Neuronal stem cell (in vitro differentiated cells): ENCODE measurements at regions not wholly inside any gene's neighbourhood (a gene's known extent, or its start where the extent isn't known, plus 50 kb on each side); places are given as distances from the start of the nearest gene placed in this dataset.

Experiments used
- DNase-seq: peaks from one replicate; pipeline ENCODE4 v3.0.0-alpha.2; 2013; ENCODE audit warnings: low spot score
- H2AFZ ChIP-seq: one replicate; pipeline ENCODE4 v1.6.1; 2013; ENCODE audit warnings: mild to moderate bottlenecking, low read length, inconsistent platforms
- H2AK5ac ChIP-seq: 2 replicates; pipeline ENCODE4 v1.6.1; 2013; ENCODE audit warnings: low read depth, mild to moderate bottlenecking, inconsistent platforms, low read length, moderate library complexity, mixed read lengths
- H2BK120ac ChIP-seq: 2 replicates; pipeline ENCODE4 v1.6.1; 2013; ENCODE audit warnings: low read depth, mild to moderate bottlenecking, inconsistent platforms, low read length, moderate library complexity, mixed read lengths
- H2BK12ac ChIP-seq: one replicate; pipeline ENCODE4 v1.6.1; 2013; ENCODE audit warnings: low read length, inconsistent platforms
- H2BK15ac ChIP-seq: 2 replicates; pipeline ENCODE4 v1.6.1; 2013; ENCODE audit warnings: mild to moderate bottlenecking, low read length, inconsistent platforms, mixed read lengths
- H2BK5ac ChIP-seq: one replicate; pipeline ENCODE4 v1.6.1; 2013; ENCODE audit warnings: inconsistent platforms, mild to moderate bottlenecking, low read length, moderate library complexity
- H3K14ac ChIP-seq: one replicate; pipeline ENCODE4 v1.6.1; 2013; ENCODE audit warnings: low read length, inconsistent platforms
- H3K18ac ChIP-seq: 2 replicates; pipeline ENCODE4 v1.6.1; 2013; ENCODE audit warnings: low read length, inconsistent platforms
- H3K23ac ChIP-seq: 2 replicates; pipeline ENCODE4 v1.6.1; 2013; ENCODE audit warnings: low read depth, mild to moderate bottlenecking, mixed read lengths, low read length, inconsistent platforms; ENCODE audit not compliant: poor library complexity
- H3K27ac ChIP-seq: replicated peaks from 3 replicates; pipeline ENCODE4 v1.5.1; 2013; ENCODE audit warnings: low read length, inconsistent platforms
- H3K27me3 ChIP-seq, 3 experiments: 2 replicates each; pipeline ENCODE4 v1.6.1; 2013; ENCODE audit warnings: low read length in 3 of 3, mild to moderate bottlenecking in 2 of 3, inconsistent platforms in 1 of 3, low read depth in 1 of 3, mixed read lengths in 1 of 3, moderate library complexity in 1 of 3; ENCODE audit not compliant: control insufficient read depth in 3 of 3, insufficient read depth in 3 of 3
- H3K36me3 ChIP-seq, 2 donors: replicated peaks in 1 of 2; 2 replicates each; pipeline ENCODE4 v1.6.1; 2013; ENCODE audit warnings: low read length in 2 of 2; ENCODE audit not compliant: control insufficient read depth in 2 of 2, insufficient read depth in 2 of 2
- H3K4ac ChIP-seq: 2 replicates; pipeline ENCODE4 v1.6.1; 2013; ENCODE audit warnings: inconsistent platforms, mild to moderate bottlenecking, low read length, moderate library complexity
- H3K4me1 ChIP-seq, 2 donors: 1 replicate in 1 of 2; 2 replicates in 1 of 2; pipeline ENCODE4 v1.6.1; 2013; ENCODE audit warnings: low read length in 2 of 2, low read depth in 1 of 2; ENCODE audit not compliant: control insufficient read depth in 2 of 2, insufficient read depth in 1 of 2
- H3K4me2 ChIP-seq: one replicate; pipeline ENCODE4 v1.6.1; 2013; ENCODE audit warnings: mild to moderate bottlenecking, low read length, inconsistent platforms; ENCODE audit not compliant: insufficient read depth, poor library complexity, severe bottlenecking
- H3K4me3 ChIP-seq, 2 donors: 2 replicates each; pipeline ENCODE4 v1.5.1; 2013; ENCODE audit warnings: low read length in 2 of 2, mild to moderate bottlenecking in 2 of 2, inconsistent platforms in 1 of 2, moderate library complexity in 1 of 2
- H3K79me1 ChIP-seq: one replicate; pipeline ENCODE4 v1.6.1; 2013; ENCODE audit warnings: low read depth, mild to moderate bottlenecking, inconsistent platforms, low read length, moderate library complexity
- H3K9ac ChIP-seq: one replicate; pipeline ENCODE4 v1.6.1; 2013; ENCODE audit warnings: mild to moderate bottlenecking, low read depth, low read length, inconsistent platforms; ENCODE audit not compliant: poor library complexity
- H3K9me3 ChIP-seq, 2 donors: replicated peaks in 1 of 2; 2 replicates each; pipeline versions ENCODE3 to v1.6.1; 2013; ENCODE audit warnings: low read length in 2 of 2, mild to moderate bottlenecking in 2 of 2, inconsistent platforms in 1 of 2, low read depth in 1 of 2, mixed read lengths in 1 of 2, moderate library complexity in 1 of 2; ENCODE audit not compliant: control insufficient read depth in 2 of 2, insufficient read depth in 1 of 2
- H4K8ac ChIP-seq: one replicate; pipeline ENCODE4 v1.6.1; 2013; ENCODE audit warnings: low read depth, mild to moderate bottlenecking, inconsistent platforms, low read length, moderate library complexity
- H4K91ac ChIP-seq: one replicate; pipeline ENCODE4 v1.6.1; 2013; ENCODE audit warnings: low read length, low read depth, mild to moderate bottlenecking, inconsistent platforms; ENCODE audit not compliant: poor library complexity
- WGBS, 2 donors: extraction: QIAGEN DNeasy Blood & Tissue Kit; methylation state at CpG; one replicate each; pipeline ENCODE4 v1.1.7; 2013; ENCODE audit warnings: missing lambda C conversion rate in 2 of 2, mixed read lengths in 1 of 2; ENCODE audit not compliant: insufficient read length in 2 of 2, insufficient replicate concordance in 1 of 2; ENCODE audit errors: extremely low coverage in 2 of 2; 5-methylcytosine and 5-hydroxymethylcytosine counted together

DNA sequence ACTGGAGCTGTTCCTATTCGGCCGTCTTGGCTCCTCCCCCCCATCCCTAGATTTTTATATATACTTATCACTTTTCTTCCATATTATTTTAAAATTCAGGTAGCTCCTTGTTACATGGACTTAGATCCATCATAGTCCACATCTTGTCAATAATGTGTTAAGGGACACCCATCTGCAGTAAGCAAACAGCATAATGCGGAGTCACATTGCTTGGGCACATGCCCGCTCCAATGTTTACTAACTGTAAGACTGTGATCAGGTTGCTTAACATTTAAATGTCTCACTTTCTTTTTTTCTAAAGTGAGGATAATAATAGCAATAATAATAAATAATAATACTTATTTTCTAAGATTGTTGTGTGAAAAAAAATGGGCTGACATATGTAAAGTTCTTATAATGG lies 303.2 kb upstream of the SOX14 start:
- Histone ChIP-seq H3K9ac (no peak overlapping the region), H2AFZ (no peak overlapping the region), H3K36me3 (no peaks in the 10 kb centered on the region), H2BK120ac (no peak overlapping the region), H2BK15ac (no peak overlapping the region), H3K4ac (no peak overlapping the region), H3K4me3 (no peak overlapping the region), H2BK12ac (no peak overlapping the region), H3K23ac (no peak overlapping the region), H3K27ac (no peak overlapping the region), H3K4me1 (no peaks in the 10 kb centered on the region), H3K27me3 (no peaks in the 10 kb centered on the region), H3K14ac (no peak overlapping the region), H3K9me3 (no peaks in the 10 kb centered on the region), H3K18ac (no peak overlapping the region), H3K79me1 (no peaks in the 10 kb centered on the region), H3K4me2 (no peak overlapping the region), H2AK5ac (no peak overlapping the region), H4K91ac (no peak overlapping the region), H4K8ac (no peak overlapping the region), H2BK5ac (no peak overlapping the region)
- WGBS, 2 donors, result no CpG with 5 or more reads among the region's 4 CpGs
- no peak for DNase-seq

DNA sequence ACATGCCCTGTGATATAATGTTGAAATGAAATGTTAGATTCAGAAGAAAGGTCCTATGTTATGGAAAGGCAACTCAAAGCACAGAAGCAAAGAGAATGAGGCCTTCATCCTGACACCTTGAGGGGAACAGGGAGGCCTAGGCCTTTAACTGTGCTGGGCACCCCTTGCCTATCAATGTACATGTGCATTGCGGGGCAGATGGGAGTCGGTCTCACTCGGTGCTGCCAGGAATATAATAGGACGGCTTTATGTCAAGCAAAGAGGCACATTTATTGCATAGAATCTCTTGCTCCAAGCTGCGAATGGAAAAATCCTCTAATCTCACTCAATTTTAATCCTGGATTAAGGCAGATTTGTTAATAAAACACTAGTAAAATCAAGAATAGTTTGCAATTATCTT lies 301.0 kb upstream of the SOX14 start:
- H4K91ac ChIP-seq, result no peak overlapping the region
- H4K8ac ChIP-seq, result no peak overlapping the region
- no peaks in the 10 kb centered on the region for H3K9me3 ChIP-seq
- no peak overlapping the region for H2BK5ac ChIP-seq
- H3K23ac ChIP-seq, result no peak overlapping the region
- no peak overlapping the region for H2BK12ac ChIP-seq
- no peak overlapping the region for H2BK15ac ChIP-seq
- H3K27ac ChIP-seq, result no peak overlapping the region
- no peak overlapping the region for H3K9ac ChIP-seq
- no peaks in the 10 kb centered on the region for H3K79me1 ChIP-seq
- no peak overlapping the region for H2BK120ac ChIP-seq
- no peak overlapping the region for H2AFZ ChIP-seq
- no CpG with 5 or more reads among the region's 5 CpGs for WGBS, 2 donors
- no peak overlapping the region for H3K18ac ChIP-seq
- H3K4me3 ChIP-seq, result no peak overlapping the region
- DNase-seq, result no peak
- H3K4me1 ChIP-seq, result no peaks in the 10 kb centered on the region
- H3K27me3 ChIP-seq, result no peaks in the 10 kb centered on the region
- no peak overlapping the region for H3K4ac ChIP-seq
- H2AK5ac ChIP-seq, result no peak overlapping the region
- H3K36me3 ChIP-seq, result no peaks in the 10 kb centered on the region
- H3K4me2 ChIP-seq, result no peak overlapping the region
- no peak overlapping the region for H3K14ac ChIP-seq

DNA sequence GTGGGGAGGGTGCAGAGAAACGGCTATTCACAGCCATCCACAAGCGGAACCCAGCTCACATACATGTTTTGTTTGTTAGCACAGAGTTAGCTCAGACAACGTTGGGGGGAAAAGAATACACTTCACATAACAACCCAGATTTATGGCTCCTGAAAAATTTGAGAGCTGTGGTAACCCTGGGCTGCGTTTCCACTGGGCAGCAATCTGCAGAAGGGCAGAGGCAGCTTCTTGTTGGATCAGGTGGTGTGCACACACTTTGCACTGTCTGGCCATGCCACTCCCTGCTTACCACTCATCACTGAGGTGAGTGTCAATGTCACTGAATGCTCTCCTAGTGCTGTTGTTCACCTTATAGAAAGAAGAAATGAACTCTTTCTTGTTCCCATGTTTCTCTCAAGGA lies 299.8 kb upstream of the SOX14 start:
- Histone ChIP-seq H3K4ac (no peak overlapping the region), H2BK15ac (no peak overlapping the region), H3K4me2 (no peak overlapping the region), H2BK120ac (no peak overlapping the region), H2BK5ac (no peak overlapping the region), H2BK12ac (no peak overlapping the region), H3K14ac (no peak overlapping the region), H2AFZ (no peak overlapping the region), H4K91ac (no peak overlapping the region), H2AK5ac (no peak overlapping the region), H3K23ac (no peak overlapping the region), H3K79me1 (no peaks in the 10 kb centered on the region), H3K36me3 (no peaks in the 10 kb centered on the region), H3K27ac (no peak overlapping the region), H3K9ac (no peak overlapping the region), H3K27me3 (no peaks in the 10 kb centered on the region), H3K9me3 (no peaks in the 10 kb centered on the region), H3K4me3 (no peak overlapping the region), H3K4me1 (peaks cover 0 to 3% of the 10 kb centered on the region in 2 donors), H4K8ac (no peak overlapping the region), H3K18ac (no peak overlapping the region)
- DNase-seq, result no peak
- WGBS, 2 donors, result no CpG with 5 or more reads among the region's 4 CpGs

DNA sequence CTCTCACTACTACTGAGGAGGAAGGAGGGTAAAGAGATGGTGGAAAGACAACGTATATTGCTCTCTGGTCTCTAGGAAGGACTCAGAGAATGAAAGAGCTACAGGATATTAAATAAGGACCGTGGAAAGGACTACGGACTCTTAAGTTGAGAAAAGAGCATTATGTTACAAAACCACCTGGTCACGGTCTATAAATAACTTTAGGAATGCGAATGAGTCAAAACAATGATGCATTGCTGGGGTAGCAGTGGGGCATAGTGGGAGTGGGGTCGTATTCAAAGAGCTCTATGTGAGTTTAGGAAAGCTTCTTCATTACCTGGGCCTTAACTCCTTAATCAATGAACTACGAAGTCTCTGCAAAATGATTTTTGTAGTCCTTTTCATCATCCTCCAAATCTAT lies 295.7 kb upstream of the SOX14 start:
- Histone ChIP-seq H2AFZ (no peak overlapping the region), H4K8ac (no peak overlapping the region), H4K91ac (no peak overlapping the region), H3K9ac (no peak overlapping the region), H2BK15ac (no peak overlapping the region), H2BK120ac (no peak overlapping the region), H3K36me3 (no peaks in the 10 kb centered on the region), H3K4me2 (no peak overlapping the region), H2BK12ac (no peak overlapping the region), H3K14ac (no peak overlapping the region), H3K27ac (no peak overlapping the region), H3K18ac (no peak overlapping the region), H2BK5ac (no peak overlapping the region), H3K27me3 (no peaks in the 10 kb centered on the region), H3K9me3 (no peaks in the 10 kb centered on the region), H3K79me1 (no peaks in the 10 kb centered on the region), H3K23ac (no peak overlapping the region), H3K4me3 (no peak overlapping the region), H2AK5ac (no peak overlapping the region), H3K4me1 (peaks cover 0 to 6% of the 10 kb centered on the region in 2 donors), H3K4ac (no peak overlapping the region)
- DNase-seq, result no peak
- WGBS, 2 donors, result no CpG with 5 or more reads among the region's 7 CpGs
